HG03460 (cell line): ENCODE measurements at regions not wholly inside any gene's neighbourhood (a gene's known extent, or its start where the extent isn't known, plus 50 kb on each side); places are given as distances from the start of the nearest gene placed in this dataset.

Source experiments
- ATAC-seq: cut with Tn5 transposase; IDR thresholded peaks from one replicate; pipeline ENCODE4 v1.9.1; 2021; ENCODE audit not compliant: unreplicated experiment

GRCh38 chr22:46053563-46054090 is 76.7 kb upstream of the WNT7B start:
- no peak for ATAC-seq

- ATAC-seq: no peak
These were observed 77.4 kb upstream of the WNT7B start for GRCh38 chr22:46054091-46055073.

- ATAC-seq: no peak
These were observed 78.4 kb upstream of the WNT7B start for GRCh38 chr22:46055181-46055875.

GRCh38 chr22:46055911-46056545 is 79.1 kb upstream of the WNT7B start:
- no peak for ATAC-seq

DNA sequence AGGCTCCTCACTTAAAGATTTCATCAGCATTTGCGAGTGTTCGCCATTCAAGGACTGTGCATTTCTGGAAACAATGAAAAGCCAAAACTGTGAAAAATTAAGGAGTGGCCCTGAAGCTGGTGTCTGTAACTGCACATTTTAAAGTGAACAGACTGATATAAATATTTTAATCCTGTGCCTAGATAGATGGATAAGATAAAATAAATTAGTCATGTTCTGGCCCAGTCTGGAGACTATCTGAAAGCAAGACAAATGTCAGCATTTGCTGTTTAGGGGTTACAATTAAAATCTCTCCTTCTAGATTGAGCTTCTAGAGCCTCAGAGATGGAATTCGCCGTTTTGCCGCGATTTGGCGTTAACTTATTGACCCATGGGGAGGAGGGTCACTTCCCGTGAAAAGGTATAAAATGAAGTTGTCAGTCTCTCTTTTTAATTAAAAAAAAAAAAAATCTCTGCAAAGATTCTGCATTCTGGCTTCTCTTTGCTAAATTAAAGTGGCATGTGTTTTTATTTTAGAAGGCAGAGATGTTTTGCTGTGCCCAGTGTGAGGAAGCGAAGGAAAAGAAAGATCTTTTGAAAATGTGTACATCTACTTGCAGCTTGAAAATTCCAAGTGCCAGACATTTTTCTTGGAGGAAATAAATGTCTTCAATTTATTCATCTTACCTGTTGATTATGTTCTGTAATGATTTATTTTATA is 79.7 kb upstream of the WNT7B start:
- no peak for ATAC-seq

- ATAC-seq: no peak
These were observed 80.5 kb upstream of the WNT7B start for GRCh38 chr22:46057246-46058090.

DNA sequence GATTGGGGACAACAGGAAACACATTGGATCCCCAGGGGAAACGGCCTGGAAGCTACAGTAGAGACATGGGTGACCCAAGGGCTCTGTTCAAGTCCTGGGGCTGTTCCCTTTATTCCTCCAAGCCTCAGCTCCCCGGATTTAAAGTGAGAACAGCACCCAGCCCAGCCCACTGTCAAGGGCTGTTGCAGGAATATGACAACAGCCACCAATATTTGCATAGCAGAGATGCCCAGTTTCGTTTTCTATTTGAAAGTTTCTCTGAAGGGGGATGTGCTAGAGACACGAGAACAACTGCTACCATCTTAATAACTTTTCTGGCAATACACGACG is 81.1 kb upstream of the WNT7B start:
- peak; percentile 72 for ATAC-seq

DNA sequence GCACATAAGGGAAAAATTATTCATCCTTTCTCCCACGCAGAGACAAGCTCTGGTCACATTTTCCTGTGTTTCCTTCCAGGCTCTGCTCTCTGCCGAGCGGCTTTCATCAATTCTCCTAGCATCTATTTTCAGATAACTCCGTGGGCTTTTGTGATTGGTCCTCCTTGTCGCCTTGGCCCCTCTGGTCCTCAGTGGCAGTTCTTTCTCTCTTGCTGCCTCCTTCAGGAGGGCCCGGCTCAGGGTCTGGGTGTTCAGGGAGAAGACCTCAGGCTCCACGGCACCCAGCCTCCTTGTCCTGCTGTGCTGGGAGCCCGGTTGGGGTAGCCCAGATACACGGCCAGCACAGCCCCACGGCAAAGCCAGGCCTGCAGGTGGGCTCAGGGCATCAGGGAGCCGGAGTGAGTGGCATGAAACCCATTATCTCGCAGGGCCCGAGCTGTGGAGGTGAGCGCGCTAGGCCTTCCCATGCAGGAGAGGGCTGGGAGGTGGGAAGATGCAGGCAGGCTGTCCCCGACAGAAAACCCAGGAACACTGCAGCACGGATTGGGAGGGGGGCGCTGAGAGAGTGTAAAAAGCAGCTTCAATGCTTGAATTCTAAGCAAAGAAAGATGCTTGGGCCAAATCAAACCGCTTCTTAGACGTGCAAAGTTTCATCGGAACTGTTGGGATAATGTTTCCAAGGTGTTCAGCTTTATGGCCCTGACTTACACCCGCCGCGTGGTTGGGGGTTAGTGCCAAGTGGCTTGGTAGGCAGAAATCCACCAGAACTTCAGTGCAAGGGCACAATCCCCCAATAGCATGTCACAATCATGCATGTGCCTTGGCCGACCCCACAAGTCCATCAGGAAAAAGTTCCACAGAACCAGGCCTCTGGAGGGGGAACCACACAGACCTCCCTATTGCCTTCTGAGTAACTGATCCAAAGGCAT is 81.9 kb upstream of the WNT7B start:
- no peak for ATAC-seq

DNA sequence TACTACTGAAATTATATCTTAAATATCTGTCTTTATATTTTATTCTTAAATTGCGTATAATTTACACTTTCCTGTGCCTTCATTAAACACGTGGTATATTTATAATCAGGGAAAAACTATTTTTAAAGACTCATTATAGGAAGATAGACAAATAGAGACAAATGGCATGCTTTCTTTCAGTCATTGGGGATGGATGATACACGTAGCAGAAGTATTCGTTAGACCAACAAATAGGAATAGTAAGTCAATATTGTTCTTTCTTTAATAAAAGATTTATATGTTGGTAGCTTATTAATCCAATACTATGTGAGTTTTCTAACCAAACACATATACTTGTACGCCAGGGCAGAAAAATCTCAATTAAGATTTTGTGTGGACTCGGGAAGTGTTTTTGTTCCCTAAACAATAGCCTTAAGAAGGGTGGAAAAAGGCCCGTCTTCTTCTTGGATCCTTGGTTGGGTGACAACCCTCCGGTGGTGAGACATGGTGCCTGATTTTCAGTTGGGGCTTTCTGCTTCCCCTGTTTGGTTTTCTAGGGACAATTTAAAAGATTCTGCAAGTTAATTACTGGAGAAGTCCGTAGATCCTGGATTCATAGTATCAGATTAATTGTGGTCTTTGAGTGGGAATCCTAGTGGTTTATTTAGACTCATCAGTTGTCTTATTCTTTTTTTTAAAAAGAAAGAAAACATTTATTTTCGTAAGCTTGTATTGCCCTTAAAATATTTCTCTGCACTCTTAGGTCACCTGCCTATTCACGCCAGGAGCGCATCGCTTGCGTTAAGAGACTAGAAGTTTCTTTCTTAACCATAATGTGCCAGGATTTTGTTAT is 83.5 kb upstream of the WNT7B start:
- ATAC-seq: no peak

DNA sequence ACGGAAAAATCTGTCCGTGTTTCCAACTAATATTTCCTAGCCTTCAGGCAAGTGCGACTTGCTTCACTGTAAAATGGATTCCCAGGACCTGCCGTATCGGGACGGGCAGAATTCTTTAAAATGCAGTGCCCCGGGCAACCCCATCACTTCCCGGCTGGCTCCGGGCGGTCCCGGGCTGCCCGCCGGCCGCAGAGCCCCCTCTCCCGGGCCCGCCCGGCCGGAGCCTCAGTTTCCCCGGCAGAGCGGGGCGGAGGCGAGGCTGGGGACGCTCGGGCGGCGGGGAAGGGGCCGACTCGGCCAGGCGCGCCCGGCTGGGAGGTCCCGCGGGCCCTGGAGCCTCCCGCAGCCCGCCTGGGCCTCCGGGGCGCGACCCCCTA is 84.2 kb upstream of the WNT7B start:
- no peak for ATAC-seq

DNA sequence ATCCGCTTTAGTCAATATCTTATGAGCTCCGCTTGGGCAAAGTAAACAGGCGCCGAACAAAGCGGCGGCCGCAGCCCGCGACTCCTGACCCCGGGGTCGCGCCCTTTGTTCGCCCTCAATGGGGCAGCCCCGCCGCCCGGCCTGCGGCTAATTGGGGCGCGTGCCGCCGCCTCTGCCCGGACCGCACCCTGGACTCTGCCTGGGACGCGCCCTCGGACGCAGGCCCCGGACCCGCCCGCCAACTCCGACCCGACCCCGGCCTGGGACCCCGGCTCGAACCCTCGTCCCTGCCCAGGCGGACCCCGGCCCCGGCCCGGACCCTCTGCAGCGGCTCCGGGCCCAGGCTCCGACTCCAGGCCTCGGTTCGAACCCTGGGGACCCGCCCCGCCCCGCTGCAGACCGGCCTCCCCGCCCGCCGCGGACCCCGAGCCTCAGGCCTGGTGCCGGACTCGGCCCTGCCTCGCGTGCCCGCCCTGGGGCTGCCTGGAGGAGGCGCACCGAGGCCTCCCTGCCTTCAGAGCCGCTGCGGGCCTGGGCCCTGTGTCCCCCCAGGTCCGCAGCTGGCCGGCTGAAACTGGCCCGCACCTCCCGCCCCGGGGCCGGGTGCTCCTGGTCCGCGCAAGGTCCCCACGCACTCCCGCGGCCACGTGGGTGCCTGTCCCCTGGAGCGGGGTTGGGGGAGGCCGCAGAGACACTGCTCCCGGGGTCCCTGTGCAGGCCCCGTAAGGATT is 84.7 kb upstream of the WNT7B start:
- ATAC-seq: no peak

GRCh38 chr22:46062232-46062615 is 85.3 kb upstream of the WNT7B start:
- no peak for ATAC-seq

DNA sequence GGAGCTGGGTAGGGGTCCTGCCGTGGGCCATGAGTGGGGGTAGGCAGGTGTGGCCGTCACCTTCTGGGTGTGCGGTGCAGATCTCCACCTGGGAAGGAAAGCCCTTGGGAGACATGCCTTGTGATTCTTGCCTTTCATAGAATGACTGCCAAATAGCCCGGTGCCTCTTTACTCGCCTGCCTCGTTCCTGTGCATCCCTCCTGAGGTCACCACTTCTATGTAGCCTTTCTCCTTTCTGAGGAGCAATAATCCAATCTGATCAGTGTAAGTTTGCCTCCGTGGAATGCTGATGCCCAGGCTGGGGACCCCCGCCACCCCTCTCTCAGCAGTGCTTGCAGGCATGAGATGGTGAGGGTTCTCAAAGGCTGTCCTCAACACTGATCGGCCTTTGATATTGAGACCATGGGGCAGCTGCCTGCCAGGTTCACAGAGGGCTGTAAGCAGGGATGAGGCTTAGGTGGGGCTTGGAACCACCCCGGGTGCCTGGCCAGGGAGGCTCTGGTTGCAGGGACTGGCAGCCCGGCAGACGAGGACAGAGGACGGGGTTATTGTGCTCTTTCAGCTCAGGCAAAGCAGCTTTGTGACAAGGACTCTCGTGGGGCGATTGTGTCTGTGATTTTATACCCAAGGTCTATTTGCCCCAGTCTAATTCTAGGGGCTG is 86.1 kb upstream of the WNT7B start:
- ATAC-seq: no peak

- ATAC-seq: no peak
These were observed 86.5 kb upstream of the PPARA start for GRCh38 chr22:46063846-46064227.

DNA sequence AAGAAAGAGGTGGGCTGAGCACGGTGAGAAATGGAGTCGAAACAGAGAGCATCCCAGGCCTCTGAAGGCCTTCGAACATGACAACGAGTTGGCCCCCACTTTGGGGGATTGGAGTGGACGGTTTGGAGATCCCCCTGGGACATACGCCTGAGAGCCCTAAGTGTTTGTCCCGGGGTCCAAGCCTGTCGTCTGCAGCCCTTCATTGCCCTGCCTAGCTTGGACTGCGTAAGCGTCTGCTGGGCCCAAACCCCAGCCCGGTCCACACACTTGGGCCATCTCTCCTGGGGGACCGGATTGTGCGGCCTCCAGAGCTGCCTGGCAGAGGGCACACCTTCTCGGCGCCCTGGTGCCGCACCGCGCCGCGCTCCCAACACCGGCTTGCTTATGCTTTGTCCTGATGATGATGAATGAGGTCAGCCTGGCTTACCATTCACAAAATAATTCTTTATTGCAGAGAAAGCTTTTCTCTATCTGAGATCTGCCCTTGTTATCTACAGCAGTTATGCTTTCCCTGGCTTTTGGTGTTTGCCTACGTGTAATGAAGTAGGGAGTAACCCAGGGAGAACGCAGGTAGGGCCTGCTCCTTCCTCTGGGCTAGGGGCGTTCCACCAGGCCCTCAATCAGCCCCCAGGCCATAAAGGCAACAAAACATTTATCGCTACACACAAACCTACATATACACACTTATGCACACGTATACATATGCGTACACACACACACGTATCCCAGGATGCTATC is 85.9 kb upstream of the PPARA start:
- ATAC-seq: no peak

- no peak for ATAC-seq
These were observed 85.2 kb upstream of the PPARA start for GRCh38 chr22:46064966-46065666.
